GM21723 (cell line): ENCODE measurements at regions not wholly inside any gene's neighbourhood (a gene's known extent, or its start where the extent isn't known, plus 50 kb on each side); places are given as distances from the start of the nearest gene placed in this dataset.

ENCODE experiments used
- ATAC-seq: cut with Tn5 transposase; IDR thresholded peaks from one replicate; pipeline ENCODE4 v1.9.1; 2021; ENCODE audit warnings: mild to moderate bottlenecking, moderate library complexity; ENCODE audit not compliant: unreplicated experiment

DNA sequence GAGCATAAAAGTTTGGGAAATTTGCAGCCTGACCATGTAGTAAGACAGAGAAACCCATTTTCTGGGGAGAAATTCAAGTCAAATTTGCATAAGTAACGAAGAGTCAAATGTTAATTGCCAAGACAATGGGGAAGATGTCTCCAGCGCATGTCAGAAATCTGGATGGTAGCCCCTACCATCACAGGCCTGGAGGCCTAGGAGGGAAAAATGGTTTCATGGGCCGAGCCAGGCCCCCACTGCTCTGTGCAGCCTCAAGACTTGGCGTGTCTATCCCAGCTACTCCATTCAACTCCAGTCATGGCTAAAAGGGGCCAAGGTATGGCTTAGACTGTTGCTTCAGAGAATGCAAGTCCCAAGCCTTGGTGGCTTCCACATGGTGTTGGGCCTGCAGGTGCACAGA, 269.8 kb downstream of the RFC3 start:
- no peak for ATAC-seq

- no peak for ATAC-seq
Measured at GRCh38 chr13:34103854-34104253, 285.9 kb downstream of the RFC3 start.

DNA sequence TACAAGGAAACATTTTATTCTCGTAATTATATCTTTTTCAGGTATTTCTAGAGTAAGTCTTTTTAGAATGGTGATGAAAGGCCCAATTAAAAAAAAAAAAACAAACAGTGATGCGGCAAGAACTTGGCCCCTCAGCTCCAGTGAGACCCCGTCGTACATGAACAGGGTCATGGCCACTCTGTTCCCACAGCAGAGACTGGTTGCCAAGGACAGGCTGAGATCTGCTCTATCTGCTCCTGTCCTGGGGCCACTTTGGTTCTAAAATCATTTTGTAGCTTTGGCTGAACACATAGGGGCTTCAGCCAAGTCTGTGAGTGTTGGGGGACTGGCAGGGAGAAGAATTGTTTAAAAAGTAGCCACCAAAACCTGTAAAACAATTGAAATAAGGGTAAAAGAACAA, 286.9 kb downstream of the RFC3 start:
- no peak for ATAC-seq

- ATAC-seq = no peak
Measured at GRCh38 chr13:34107806-34108205, 289.9 kb downstream of the RFC3 start.

DNA sequence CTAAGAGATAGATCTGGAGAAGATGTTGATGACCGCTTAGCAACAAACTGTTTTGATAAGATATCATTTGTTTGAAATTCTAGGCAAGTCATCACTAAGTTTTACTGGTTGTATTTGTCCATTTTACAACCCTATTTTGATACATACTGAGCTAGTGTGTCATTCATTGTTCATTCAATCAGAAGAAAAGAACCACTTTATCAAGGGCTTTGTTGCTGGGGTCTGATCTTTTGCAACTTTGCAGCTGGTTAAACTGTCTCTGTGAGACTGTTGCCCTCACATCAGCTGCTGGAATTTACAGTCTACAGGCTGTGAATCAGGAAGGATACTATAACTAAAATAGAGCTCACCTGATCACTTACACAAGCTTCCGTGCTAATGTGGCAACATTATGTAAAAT, 290.5 kb downstream of the RFC3 start:
- no peak for ATAC-seq

- ATAC-seq = no peak
Measured at GRCh38 chr13:34114581-34114980, 296.6 kb downstream of the RFC3 start.

DNA sequence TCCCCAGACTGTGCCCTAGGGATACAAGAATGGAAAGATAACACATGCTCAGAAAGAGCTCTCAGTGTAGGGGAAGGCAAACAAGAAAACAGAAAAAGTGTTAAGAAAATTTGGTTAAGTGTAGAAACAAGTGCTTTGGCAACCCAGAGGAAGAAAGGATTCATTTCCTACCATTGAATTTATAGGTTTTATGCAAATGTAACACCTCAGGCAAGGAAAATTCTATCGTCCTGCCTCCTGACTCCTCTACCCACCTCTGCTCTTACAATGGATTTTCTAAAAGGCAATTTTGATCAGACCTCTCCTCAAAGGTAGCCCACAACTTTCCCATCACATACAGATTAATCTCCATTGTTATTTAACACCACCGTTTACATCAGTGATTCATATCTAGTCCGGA, 298.7 kb downstream of the RFC3 start:
- ATAC-seq = no peak

GRCh38 chr13:34124666-34125306, 306.8 kb downstream of the RFC3 start:
- no peak for ATAC-seq

GRCh38 chr13:34127523-34127922, 309.6 kb downstream of the RFC3 start:
- no peak for ATAC-seq

- no peak for ATAC-seq
Measured at GRCh38 chr13:34128661-34129060, 310.7 kb downstream of the RFC3 start.

DNA sequence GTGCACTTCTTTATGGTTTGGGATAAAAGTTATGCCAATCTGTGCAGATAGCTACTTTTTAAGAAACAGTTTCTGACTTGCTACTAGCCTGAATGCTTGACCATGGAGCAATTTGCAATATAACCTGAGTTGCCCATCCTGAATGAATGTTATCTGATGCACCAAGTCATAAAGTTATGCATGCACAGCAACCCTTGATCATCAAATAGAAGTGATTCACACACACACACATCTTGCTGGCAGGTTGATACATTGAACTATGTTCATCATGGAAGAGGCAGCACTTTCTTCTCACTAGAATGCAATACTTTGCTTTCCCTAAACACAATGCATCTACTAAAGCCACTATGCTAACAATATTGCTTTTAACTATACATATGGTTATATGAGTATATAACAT, 311.5 kb downstream of the RFC3 start:
- no peak for ATAC-seq

DNA sequence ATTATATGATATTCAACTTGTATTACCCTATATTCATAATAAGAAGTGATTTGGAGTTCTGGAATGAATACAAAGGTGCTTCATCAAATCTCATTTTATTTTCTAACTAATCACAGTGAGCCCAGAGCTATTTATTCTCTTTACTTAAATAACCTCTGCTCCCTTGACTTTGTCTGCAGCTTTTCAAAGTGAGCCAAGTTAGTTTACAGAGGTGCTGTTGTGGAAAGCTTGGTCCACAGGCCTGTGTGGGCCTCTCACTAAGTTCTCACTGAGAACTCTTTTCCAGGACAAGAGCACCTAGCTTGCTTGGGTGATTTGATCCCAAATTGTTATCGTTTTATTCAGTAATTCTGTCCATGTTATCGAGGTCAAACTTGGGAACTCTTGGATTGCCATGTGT, 319.3 kb downstream of the RFC3 start:
- ATAC-seq = no peak

- ATAC-seq = no peak
Measured at GRCh38 chr13:34139660-34140227, 321.8 kb downstream of the RFC3 start.

- ATAC-seq = no peak
Measured at GRCh38 chr13:34143637-34144036, 325.7 kb downstream of the RFC3 start.

- ATAC-seq = no peak
Measured at GRCh38 chr13:34144142-34144541, 326.2 kb downstream of the RFC3 start.

GRCh38 chr13:34145061-34145460, 327.1 kb downstream of the RFC3 start:
- no peak for ATAC-seq

DNA sequence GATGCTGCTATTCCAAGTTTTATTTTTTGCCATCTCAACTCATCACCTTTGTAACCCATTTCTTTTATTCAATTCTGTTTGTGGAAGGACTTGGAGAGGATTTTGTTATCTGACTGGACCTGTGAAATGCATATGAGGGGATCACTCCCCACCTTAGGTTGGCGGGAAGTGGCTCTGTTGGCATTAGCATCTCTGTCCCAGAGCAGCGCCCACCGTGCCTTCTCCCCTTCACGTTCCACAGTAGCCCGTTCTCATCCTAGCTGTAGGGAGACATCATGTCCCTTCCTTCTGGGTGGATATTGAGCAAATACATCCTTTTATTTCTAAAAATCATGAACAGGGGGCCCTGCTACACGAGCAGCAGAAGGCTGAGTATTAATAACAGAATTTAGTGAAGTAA, 330.4 kb downstream of the RFC3 start:
- no peak for ATAC-seq

- no peak for ATAC-seq
Measured at GRCh38 chr13:34151885-34152284, 333.9 kb downstream of the RFC3 start.

DNA sequence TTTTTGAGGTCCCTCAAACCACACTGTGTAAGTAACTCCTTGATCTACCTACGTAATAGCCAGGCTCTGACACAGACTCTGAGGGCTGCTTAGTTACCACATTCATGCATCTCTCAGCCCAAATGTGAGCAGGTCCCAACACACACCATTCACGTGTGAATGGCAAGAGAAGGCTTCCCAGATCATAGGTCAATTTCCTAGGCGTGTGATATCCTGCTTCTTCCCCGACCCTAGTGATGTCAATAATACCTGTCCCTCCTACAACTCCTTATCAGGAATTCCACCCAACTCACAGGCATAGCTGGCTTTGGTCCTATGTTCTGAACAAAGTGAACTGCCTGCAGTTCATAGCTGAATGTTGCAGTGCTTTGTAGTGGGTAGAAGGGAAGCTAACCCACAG, 334.5 kb downstream of the RFC3 start:
- no peak for ATAC-seq

DNA sequence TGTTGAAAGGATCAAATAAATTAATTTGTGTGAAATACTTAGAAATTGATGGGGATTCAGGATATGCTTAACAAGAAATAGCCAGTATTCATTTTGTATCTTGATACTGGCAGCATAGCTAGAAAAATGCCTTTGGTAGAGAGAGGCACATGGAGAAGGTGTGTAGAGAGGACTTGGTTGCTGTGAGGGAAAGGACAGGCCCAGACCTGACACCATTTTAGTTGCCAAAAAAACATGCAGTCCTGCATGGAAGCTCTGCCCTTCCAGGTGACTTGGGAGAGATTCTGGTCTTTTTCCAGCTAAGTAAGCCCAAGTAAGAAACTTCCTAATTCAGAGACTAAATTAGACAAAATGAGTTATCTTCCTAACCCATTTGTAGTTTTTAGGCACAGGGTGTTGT, 335.0 kb downstream of the RFC3 start:
- no peak for ATAC-seq

- no peak for ATAC-seq
Measured at GRCh38 chr13:34153428-34154180, 335.7 kb downstream of the RFC3 start.

- no peak for ATAC-seq
Measured at GRCh38 chr13:34155931-34156607, 338.1 kb downstream of the RFC3 start.
